ENCODE measurements at regions not wholly inside any gene's neighbourhood (a gene's known extent, or its start where the extent isn't known, plus 50 kb on each side); places are given as distances from the start of the nearest gene placed in this dataset.

- intact Hi-C loops (cut with micrococcal nuclease) = no loop called here
- no peak for DNase-seq (ENCODE audit: low read depth, low spot score)
- Histone ChIP-seq H3K4me1 (ENCODE audit: control insufficient read depth in 1 of 2, insufficient read depth in 2 of 2, low read length in 2 of 2) (no peaks in the 10 kb centered on the region), H3K27me3 (ENCODE audit: insufficient read depth, low read length) (peaks cover 24% of the 10 kb centered on the region), H2AFZ (ENCODE audit: low read depth, low read length, poor library complexity, severe bottlenecking) (no peak overlapping the region), H3K4me3 (replicated peaks in 1 of 2; ENCODE audit: low read depth in 1 of 2, low read length in 2 of 2) (no peak overlapping the region), H3K9me2 (ENCODE audit: insufficient read depth) (no peaks in the 10 kb centered on the region), H3K9me3 (ENCODE audit: control insufficient read depth in 1 of 2, insufficient read depth in 1 of 2, low read depth in 1 of 2, low read length in 2 of 2) (no peaks in the 10 kb centered on the region), H4K20me1 (ENCODE audit: insufficient read depth) (no peaks in the 10 kb centered on the region), H3K36me3 (ENCODE audit: control insufficient read depth in 1 of 2, insufficient read depth in 2 of 2, low read length in 2 of 2) (no peaks in the 10 kb centered on the region), H3K9ac (ENCODE audit: low read length) (no peak overlapping the region), H3K27ac (ENCODE audit: low read depth, low read length) (no peak overlapping the region), H3K4me2 (ENCODE audit: low read length) (no peak overlapping the region), H3K79me2 (ENCODE audit: insufficient read depth, low read length) (no peaks in the 10 kb centered on the region)
- RAD21 ChIA-PET (ENCODE audit: low non-redundant PET in 1 of 2, low total read pairs in 2 of 2, uncharacterized antibody in 2 of 2, unreplicated experiment in 2 of 2) = no interaction called here
- ATAC-seq = no peak
- CTCF ChIA-PET = no interaction called here
- POLR2A ChIA-PET = no interaction called here
- no peak for TF ChIP-seq ATF3 (IDR thresholded peaks at IDR 0.05)
- no peak for TF ChIP-seq ZFX (IDR thresholded peaks at IDR 0.05)
- TF ChIP-seq SP1 (IDR thresholded peaks at IDR 0.05; ENCODE audit: low read depth) = no peak
- no peak for TF ChIP-seq ELF1 (IDR thresholded peaks at IDR 0.05; ENCODE audit: borderline replicate concordance, low read depth)
- TF ChIP-seq REST (IDR thresholded peaks at IDR 0.05; ENCODE audit: low read depth) = no peak
- TF ChIP-seq SRF (IDR thresholded peaks at IDR 0.05; ENCODE audit: low read depth) = no peak
- TF ChIP-seq ZNF274 (IDR thresholded peaks at IDR 0.05; ENCODE audit: low read depth, low read length) = no peak
- no peak for TF ChIP-seq POLR2AphosphoS5 (IDR thresholded peaks at IDR 0.05; ENCODE audit: low read depth, low read length)
- no peak for TF ChIP-seq JUND (IDR thresholded peaks at IDR 0.05)
- no peak for TF ChIP-seq POLR2A (IDR thresholded peaks at IDR 0.05; ENCODE audit: borderline replicate concordance, extremely low read depth, insufficient read depth, insufficient read length)
- no peak for TF ChIP-seq EZH2 (IDR thresholded peaks at IDR 0.05)
- no TSS peak for BruUV-seq (replicated peaks)
These were observed 265.6 kb upstream of the ARID1B start for GRCh38 chr6:156511570-156511969.
